Activated CD4-positive, alpha-beta T cell treated with anti-CD3 and anti-CD28 coated beads, Interleukin-2, amount 50 U/mL, for 48 hours (primary cell): ENCODE measurements at regions not wholly inside any gene's neighbourhood (a gene's known extent, or its start where the extent isn't known, plus 50 kb on each side); places are given as distances from the start of the nearest gene placed in this dataset.
A peak's percentile ranks its signal among the peaks of the same experiment; 100 is the strongest.

ENCODE experiments used
- DNase-seq, 2 experiments: peaks; one replicate each; pipeline ENCODE4 v3.0.0-alpha.2; 2020

GRCh38 chr18:67379981-67380380, 136.5 kb downstream of the DSEL start:
- DNase-seq, result no peak

GRCh38 chr18:67376372-67376771, 140.1 kb downstream of the DSEL start:
- no peak for DNase-seq

- DNase-seq, result no peak
These were observed 142.9 kb downstream of the DSEL start for GRCh38 chr18:67373636-67374035.

GRCh38 chr18:67367540-67367939, 149.0 kb downstream of the DSEL start:
- DNase-seq, result no peak

- no peak for DNase-seq
These were observed 152.8 kb downstream of the DSEL start for GRCh38 chr18:67363694-67364093.

GRCh38 chr18:67362906-67363305, 153.6 kb downstream of the DSEL start:
- no peak for DNase-seq

- peak; percentile 18 to 49 for DNase-seq
These were observed 156.4 kb downstream of the DSEL start for GRCh38 chr18:67359873-67360838.

- DNase-seq, result no peak
These were observed 157.6 kb downstream of the DSEL start for GRCh38 chr18:67358947-67359346.

GRCh38 chr18:67354692-67355091, 161.8 kb downstream of the DSEL start:
- no peak for DNase-seq

- no peak for DNase-seq
These were observed 162.4 kb downstream of the DSEL start for GRCh38 chr18:67354091-67354490.

- DNase-seq, result no peak
These were observed 169.1 kb downstream of the DSEL start for GRCh38 chr18:67347438-67347837.

- no peak for DNase-seq
These were observed 174.4 kb downstream of the DSEL start for GRCh38 chr18:67342159-67342558.

GRCh38 chr18:67337696-67338095, 178.8 kb downstream of the DSEL start:
- DNase-seq, result no peak

GRCh38 chr18:67331857-67332256, 184.7 kb downstream of the DSEL start:
- DNase-seq, result no peak

- no peak for DNase-seq
These were observed 197.4 kb downstream of the DSEL start for GRCh38 chr18:67319109-67319508.

- no peak for DNase-seq
These were observed 197.9 kb downstream of the DSEL start for GRCh38 chr18:67318651-67319050.

GRCh38 chr18:67310826-67311225, 205.7 kb downstream of the DSEL start:
- no peak for DNase-seq

GRCh38 chr18:67308819-67309218, 207.7 kb downstream of the DSEL start:
- DNase-seq, result no peak

- no peak for DNase-seq
These were observed 211.1 kb downstream of the DSEL start for GRCh38 chr18:67305466-67305865.

GRCh38 chr18:67302043-67302442, 214.5 kb downstream of the DSEL start:
- no peak for DNase-seq

- no peak for DNase-seq
These were observed 214.9 kb downstream of the DSEL start for GRCh38 chr18:67301592-67301991.

GRCh38 chr18:67300498-67300897, 216.0 kb downstream of the DSEL start:
- DNase-seq, result peak in 1 of 2 experiments; percentile 7

GRCh38 chr18:67292814-67293213, 223.7 kb downstream of the DSEL start:
- DNase-seq, result no peak

GRCh38 chr18:67290421-67290820, 226.1 kb downstream of the DSEL start:
- no peak for DNase-seq

GRCh38 chr18:67285583-67285982, 230.9 kb downstream of the DSEL start:
- no peak for DNase-seq
